Astrocyte of the spinal cord (primary cell): ENCODE measurements at regions not wholly inside any gene's neighbourhood (a gene's known extent, or its start where the extent isn't known, plus 50 kb on each side); places are given as distances from the start of the nearest gene placed in this dataset.

ENCODE experiments used
- DNase-seq: peaks from one replicate; pipeline ENCODE4 v3.0.0; 2011; ENCODE audit warnings: low read depth, low spot score
- H3K4me3 ChIP-seq: 2 replicates; pipeline ENCODE4 v1.5.1; 2011; ENCODE audit warnings: low read depth, mild to moderate bottlenecking, low read length, moderate library complexity
- CTCF ChIP-seq: IDR thresholded peaks from 2 replicates; pipeline ENCODE4 v1.5.1; 2012; ENCODE audit warnings: low read depth, mild to moderate bottlenecking, low read length, inconsistent platforms
- in situ Hi-C: cut with HindIII; loops from 2 replicates; pipeline ENCODE4 v1.10.0; 2017; ENCODE audit warnings: low sequenced_read_pairs

- in situ Hi-C loops = loop anchor here (25.0 kb wide), 1 partner anchor 266 kb away; no protein-coding TSS in a partner anchor
- DNase-seq = peak; percentile 24
- TF ChIP-seq CTCF = no peak
- H3K4me3 ChIP-seq = no peak overlapping the region
Observed at GRCh38 chr18:59052965-59053820, 86.5 kb upstream of the SEC11C start.

DNA sequence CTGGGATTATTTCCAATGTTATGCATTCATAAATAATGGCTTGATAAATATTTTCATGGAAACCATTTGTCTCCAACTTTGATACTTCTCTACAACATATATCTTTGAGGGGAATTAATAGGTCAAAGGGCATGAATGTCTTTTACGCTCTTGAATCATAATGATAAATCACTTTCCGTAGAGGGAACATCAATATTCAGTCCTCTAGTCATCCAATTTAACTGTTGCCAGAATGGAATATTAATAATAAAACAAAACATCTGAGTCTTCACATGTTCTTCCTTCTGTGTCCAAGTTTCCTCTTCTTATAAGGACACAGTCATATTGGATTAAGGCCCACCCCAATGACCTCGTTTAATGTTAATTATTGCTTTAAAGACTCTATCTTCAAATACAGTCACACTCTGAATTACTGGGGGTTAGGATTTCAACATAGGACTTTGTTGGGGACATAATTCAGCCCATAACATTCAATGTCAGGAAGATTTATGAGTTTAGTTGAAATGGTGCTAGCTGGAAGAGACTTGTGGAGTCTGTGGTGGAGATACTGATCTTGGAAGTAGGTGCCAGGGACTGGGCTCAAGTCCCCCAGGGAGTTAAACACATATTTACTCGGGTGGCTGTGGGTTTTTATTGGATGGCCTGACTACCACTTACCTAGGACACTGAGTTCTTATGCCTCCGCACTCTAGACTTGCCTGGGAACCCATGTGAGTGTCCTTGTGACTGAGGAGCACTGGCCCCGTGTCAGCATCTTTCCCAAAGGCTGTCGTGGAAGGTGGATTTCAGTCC, 85.0 kb upstream of the SEC11C start:
- H3K4me3 ChIP-seq = no peak overlapping the region
- TF ChIP-seq CTCF = no peak
- in situ Hi-C loops = loop anchor here (25.0 kb wide), 1 partner anchor 267 kb away; no protein-coding TSS in a partner anchor
- DNase-seq = no peak

DNA sequence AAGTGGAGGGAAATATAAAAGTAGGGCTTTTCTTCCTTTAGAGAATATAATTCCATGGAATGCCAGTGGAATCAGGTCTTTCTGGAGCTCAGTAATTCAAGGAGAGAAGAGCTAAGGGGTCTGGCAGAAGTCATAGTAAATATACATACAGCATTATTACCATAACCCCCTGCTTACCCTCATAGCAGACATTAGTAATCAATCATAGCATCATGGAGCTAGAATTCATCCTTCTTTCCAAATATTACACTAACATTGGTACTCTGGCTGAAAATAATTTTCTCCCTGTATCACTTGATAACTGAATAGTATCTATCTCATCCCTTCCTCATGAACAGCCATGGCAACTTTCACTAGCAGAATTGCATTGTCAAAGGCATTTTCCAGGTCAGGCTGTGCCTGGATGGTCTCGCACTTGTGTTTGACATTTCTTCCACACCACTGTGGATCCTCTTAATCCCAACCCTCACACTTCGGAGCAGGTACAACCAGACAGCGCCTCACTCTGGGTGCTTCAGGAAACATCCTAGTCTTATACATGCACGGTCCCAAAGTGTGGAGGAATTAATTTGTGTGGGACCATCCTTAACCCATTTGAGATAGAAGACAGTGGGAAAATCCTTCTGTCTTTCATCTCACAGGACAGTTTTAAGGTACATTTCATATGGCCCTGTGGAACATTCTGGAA, 84.2 kb upstream of the SEC11C start:
- no peak for DNase-seq
- H3K4me3 ChIP-seq = no peak overlapping the region
- in situ Hi-C loops = loop anchor here (25.0 kb wide), 1 partner anchor 268 kb away; no protein-coding TSS in a partner anchor
- TF ChIP-seq CTCF = peak; percentile 26

- in situ Hi-C loops = loop anchor here (25.0 kb wide), 1 partner anchor 270 kb away; no protein-coding TSS in a partner anchor
- DNase-seq = peak; percentile 69
- no peak overlapping the region for H3K4me3 ChIP-seq
- TF ChIP-seq CTCF = peak; percentile 90
Observed at GRCh38 chr18:59056706-59057492, 82.8 kb upstream of the SEC11C start.

- H3K4me3 ChIP-seq = no peak overlapping the region
- no peak for TF ChIP-seq CTCF
- DNase-seq = no peak
- in situ Hi-C loops = loop anchor here (25.0 kb wide), 1 partner anchor 270 kb away; no protein-coding TSS in a partner anchor
Observed at GRCh38 chr18:59057493-59057795, 82.2 kb upstream of the SEC11C start.

GRCh38 chr18:59057969-59058368, 81.7 kb upstream of the SEC11C start:
- no peak overlapping the region for H3K4me3 ChIP-seq
- in situ Hi-C loops = loop anchor here (25.0 kb wide), 1 partner anchor 271 kb away; no protein-coding TSS in a partner anchor
- no peak for TF ChIP-seq CTCF
- DNase-seq = peak; percentile 69
